HepG2 (cell line): ENCODE measurements at regions not wholly inside any gene's neighbourhood (a gene's known extent, or its start where the extent isn't known, plus 50 kb on each side); places are given as distances from the start of the nearest gene placed in this dataset.

Source experiments
- ATAC-seq: fragments of 200-7000 bp; cut with Tn5 transposase; 3 replicates; pipeline ENCODE4 v1.9.1; 2020; ENCODE audit warnings: mild to moderate bottlenecking, moderate library complexity
- BruUV-seq: library from RNA; stranded (reverse); fragments of 400-500 nt; replicated peaks from 2 replicates; lab custom pipeline; 2021; lab: Mats Ljungman, UMichigan
- CTCF ChIA-PET: fragments of 300-600 bp; formaldehyde crosslinking; extraction: SDS; loops from one replicate; lab custom pipeline; 2021; ENCODE audit warnings: low total read pairs, inconsistent platforms, low intra/inter-chr PET ratio; lab: Yijun Ruan, JAX
- POLR2A ChIA-PET: fragments of 350-600 bp; sonication (Branson Sonifier 250); formaldehyde crosslinking; loops from one replicate; lab custom pipeline; 2020; ENCODE audit warnings: antibody characterized with exemption, inconsistent platforms; lab: Yijun Ruan, JAX
- DNase-seq: peaks from one replicate; pipeline ENCODE4 v3.0.0-alpha.2; 2015; ENCODE audit warnings: low spot score
- FAIRE-seq: peaks from 3 replicates; lab custom pipeline; 2011; peaks lifted over from hg19 to GRCh38; lab: Jason Lieb, UNC
- H2AFZ ChIP-seq: one replicate; pipeline ENCODE4 v1.6.1; 2011; ENCODE audit warnings: low read length, inconsistent platforms
- H3K27ac ChIP-seq: fragments of 300-600 bp; 3 replicates; pipeline ENCODE4 v1.8.0; 2011; ENCODE audit warnings: mixed run types, mild to moderate bottlenecking, mixed read lengths, low read length, inconsistent platforms; ENCODE audit not compliant: insufficient read depth; ENCODE audit errors: extremely low read length
- H3K27me3 ChIP-seq, 2 experiments: fragments of 200-600 bp in 1 of 2; 2 replicates in 1 of 2; 3 replicates in 1 of 2; pipeline versions ENCODE4 v1.6.0 to v1.8.0; 2011; ENCODE audit warnings: low read length in 2 of 2, mild to moderate bottlenecking in 2 of 2, moderate library complexity in 2 of 2, inconsistent platforms in 1 of 2; ENCODE audit not compliant: insufficient read depth in 2 of 2, control insufficient read depth in 1 of 2
- H3K36me3 ChIP-seq, 2 experiments: fragments of 200-600 bp in 1 of 2; replicated peaks in 1 of 2; 2 replicates in 1 of 2; 3 replicates in 1 of 2; pipeline versions ENCODE4 v1.5.1 to v1.8.0; 2011; ENCODE audit warnings: low read length in 2 of 2, inconsistent platforms in 1 of 2; ENCODE audit not compliant: insufficient read depth in 2 of 2, control insufficient read depth in 1 of 2
- H3K4me1 ChIP-seq: 2 replicates; pipeline ENCODE4 v1.5.1; 2012; ENCODE audit warnings: low read length, inconsistent platforms; ENCODE audit not compliant: insufficient read depth
- H3K4me2 ChIP-seq: 2 replicates; pipeline ENCODE4 v1.6.0; 2011; ENCODE audit warnings: low read depth, low read length, inconsistent platforms
- H3K4me3 ChIP-seq, 3 experiments: fragments of 200-600 bp in 1 of 3; sonication (generic), shearing (Covaris generic) in 1 of 3; replicated peaks in 1 of 3; 2 replicates each; pipeline ENCODE4 v1.5.1; 2011 to 2016; ENCODE audit warnings: low read length in 3 of 3, inconsistent platforms in 2 of 3, low read depth in 2 of 3, mild to moderate bottlenecking in 2 of 3, control low read depth in 1 of 3, mixed read lengths in 1 of 3; ENCODE audit not compliant: insufficient read depth in 1 of 3
- H3K79me2 ChIP-seq: one replicate; pipeline ENCODE4 v1.6.1; 2011; ENCODE audit warnings: low read length, inconsistent platforms; ENCODE audit not compliant: insufficient read depth
- H3K9ac ChIP-seq: 2 replicates; pipeline ENCODE4 v1.6.0; 2011; ENCODE audit warnings: mild to moderate bottlenecking, low read depth, low read length, inconsistent platforms; ENCODE audit not compliant: insufficient read depth
- H3K9me3 ChIP-seq: 2 replicates; pipeline ENCODE4 v1.5.1; 2012; ENCODE audit warnings: mild to moderate bottlenecking, low read length
- H4K20me1 ChIP-seq: 2 replicates; pipeline ENCODE4 v1.6.0; 2011; ENCODE audit warnings: inconsistent platforms, mild to moderate bottlenecking, low read length, moderate library complexity; ENCODE audit not compliant: insufficient read depth
- ATF7-NPFF ChIP-seq: sonication (generic); formaldehyde crosslinking; IDR thresholded peaks from 2 replicates; pipeline ENCODE4 v1.8.1; 2023; ENCODE audit warnings: mild to moderate bottlenecking, low read depth, missing genetic modification reagents, moderate library complexity
- ELF1 ChIP-seq: sonication (generic); formaldehyde crosslinking; IDR thresholded peaks from 2 replicates; pipeline ENCODE4 v1.4.0; 2020; ENCODE audit warnings: missing genetic modification reagents
- ELF4 ChIP-seq: sonication (generic); formaldehyde crosslinking; IDR thresholded peaks from 2 replicates; pipeline ENCODE4 v1.5.0; 2020; ENCODE audit warnings: missing genetic modification reagents, mild to moderate bottlenecking, moderate library complexity, borderline replicate concordance
- GABPA ChIP-seq, 2 experiments: IDR thresholded peaks; 2 replicates each; pipeline ENCODE4 v1.6.1; 2011 to 2016; ENCODE audit warnings: low read depth in 2 of 2, low read length in 1 of 2, missing biosample characterization in 1 of 2, missing genetic modification characterization in 1 of 2
- HES4 ChIP-seq: sonication (generic); formaldehyde crosslinking; IDR thresholded peaks from 2 replicates; pipeline ENCODE4 v1.9.0; 2021; ENCODE audit warnings: mild to moderate bottlenecking, missing genetic modification reagents, borderline replicate concordance
- KDM5A ChIP-seq: fragments of 200-600 bp; sonication (generic); IDR thresholded peaks from 2 replicates; pipeline ENCODE4 v1.7.0; 2018; ENCODE audit warnings: antibody characterized with exemption, mild to moderate bottlenecking, low read length, borderline replicate concordance
- NFIC ChIP-seq: IDR thresholded peaks from 2 replicates; pipeline ENCODE4 v1.6.1; 2012; ENCODE audit warnings: mild to moderate bottlenecking, low read length, inconsistent platforms
- RCOR2 ChIP-seq: IDR thresholded peaks from 2 replicates; pipeline ENCODE4 v1.6.1; 2016; ENCODE audit warnings: missing biosample characterization, missing genetic modification reagents
- SATB2 ChIP-seq: sonication (generic); formaldehyde crosslinking; IDR thresholded peaks from 2 replicates; pipeline ENCODE4 v1.5.0; 2020; ENCODE audit warnings: missing genetic modification reagents
- THAP9 ChIP-seq: sonication (generic); formaldehyde crosslinking; IDR thresholded peaks from 2 replicates; pipeline ENCODE4; 2020; ENCODE audit warnings: missing genetic modification reagents, mild to moderate bottlenecking, borderline replicate concordance
- ZFP36 ChIP-seq: fragments of 150-350 bp; IDR thresholded peaks from 2 replicates; pipeline ENCODE4 v1.6.1; 2018; ENCODE audit warnings: borderline replicate concordance, low read length, low read depth; ENCODE audit not compliant: partially characterized antibody
- ZNF10 ChIP-seq: sonication (generic); formaldehyde crosslinking; IDR thresholded peaks from 2 replicates; pipeline ENCODE4 v1.4.0; 2020; ENCODE audit warnings: mild to moderate bottlenecking, low read depth, missing genetic modification reagents, borderline replicate concordance
- ZNF503 ChIP-seq: sonication (generic); formaldehyde crosslinking; IDR thresholded peaks from 2 replicates; pipeline ENCODE4 v1.4.0; 2020; ENCODE audit warnings: missing genetic modification reagents
- ZNF557 ChIP-seq: sonication (generic); formaldehyde crosslinking; IDR thresholded peaks from 2 replicates; pipeline ENCODE4 v1.4.0; 2020; ENCODE audit warnings: missing genetic modification reagents
- ZNF562 ChIP-seq: sonication (generic); formaldehyde crosslinking; IDR thresholded peaks from 2 replicates; pipeline ENCODE4 v1.8.0; 2022; ENCODE audit warnings: missing genetic modification reagents, borderline replicate concordance
- ZNF687 ChIP-seq: sonication (generic); formaldehyde crosslinking; IDR thresholded peaks from 2 replicates; pipeline ENCODE4 v1.5.1; 2020; ENCODE audit warnings: mild to moderate bottlenecking, missing genetic modification reagents, moderate library complexity
- ZNF703 ChIP-seq: sonication (generic); formaldehyde crosslinking; IDR thresholded peaks from 2 replicates; pipeline ENCODE4 v1.5.1; 2020; ENCODE audit warnings: missing genetic modification reagents, mild to moderate bottlenecking, moderate library complexity, borderline replicate concordance
- in situ Hi-C: cut with HindIII; loops from 2 replicates; pipeline ENCODE4 v1.10.0; 2017; ENCODE audit warnings: low pct_unique_long_range_greater_than_20kb; ENCODE audit not compliant: extremely low pct_ligation_motif_present
- intact Hi-C: fragments of 100-400 bp; cut with micrococcal nuclease; formaldehyde crosslinking; loops from one replicate; pipeline ENCODE4 v1.10.0; 2022; ENCODE audit not compliant: unreplicated experiment

- H3K36me3 ChIP-seq: no peaks in the 10 kb centered on the region
- H3K4me1 ChIP-seq: no peaks in the 10 kb centered on the region
- no peaks in the 10 kb centered on the region for H4K20me1 ChIP-seq
- no peak overlapping the region for H3K4me3 ChIP-seq
- intact Hi-C loops: no loop called here
- ChIA-PET POLR2A (no interaction called here), CTCF (no interaction called here)
- in situ Hi-C loops: no loop called here
- H3K9me3 ChIP-seq: no peaks in the 10 kb centered on the region
- no peak overlapping the region for H3K9ac ChIP-seq
- ATAC-seq: no peak
- no peak overlapping the region for H3K27ac ChIP-seq
- no TSS peak for BruUV-seq
- 0 out of 5 replicates have a peak, but pooled peaks cover 0 to 4% of the 10 kb centered on the region in 2 experiments for H3K27me3 ChIP-seq
- H3K4me2 ChIP-seq: no peak overlapping the region
- no peaks in the 10 kb centered on the region for H3K79me2 ChIP-seq
- no peak for FAIRE-seq
- DNase-seq: no peak
- H2AFZ ChIP-seq: no peak overlapping the region
- TF ChIP-seq THAP9 (no peak), ELF4 (no peak), ZNF687 (CRISPR knock-in tag) (no peak), ZNF10 (CRISPR knock-in tag) (no peak), KDM5A (no peak), NFIC (no peak), ZFP36 (no peak), ELF1 (no peak), RCOR2 (no peak), HES4 (CRISPR knock-in tag) (no peak), ZNF557 (CRISPR knock-in tag) (no peak), ZNF562 (no peak), ZNF503 (no peak), SATB2 (no peak), ZNF703 (CRISPR knock-in tag) (no peak), ATF7-NPFF (CRISPR knock-in tag) (no peak), GABPA (IDR thresholded peaks at IDR 0.05; ENCODE audit: low read depth, low read length) (no peak), GABPA (CRISPR knock-in tag; IDR thresholded peaks at IDR 0.05; ENCODE audit: low read depth) (no peak)
Measured at GRCh38 chr3:24734019-24734418, 239.4 kb upstream of the THRB start.
